A673 (cell line): ENCODE measurements at regions not wholly inside any gene's neighbourhood (a gene's known extent, or its start where the extent isn't known, plus 50 kb on each side); places are given as distances from the start of the nearest gene placed in this dataset.

ENCODE experiments used
- BruUV-seq: library from RNA; stranded (reverse); fragments of 400-500 nt; replicated peaks from 2 replicates; lab custom pipeline; 2021; lab: Mats Ljungman, UMichigan
- CTCF ChIA-PET: fragments of 300-600 bp; sonication (Branson Sonifier 250); formaldehyde crosslinking; loops from one replicate; lab custom pipeline; 2022; ENCODE audit warnings: antibody characterized with exemption; lab: Charles Lee
- POLR2A ChIA-PET: fragments of 300-600 bp; sonication (Branson Sonifier 250); formaldehyde crosslinking; loops from one replicate; lab custom pipeline; 2022; ENCODE audit warnings: antibody characterized with exemption; ENCODE audit not compliant: low non-redundant PET; lab: Charles Lee
- DNase-seq: peaks from one replicate; pipeline ENCODE4 v3.0.0-alpha.2; 2015; ENCODE audit warnings: low spot score
- H3K27ac ChIP-seq: fragments of 200-600 bp; sonication (generic); 2 replicates; pipeline ENCODE4 v1.5.1; 2016; ENCODE audit warnings: mixed run types, low read depth, mild to moderate bottlenecking, mixed read lengths, antibody characterized with exemption, low read length; ENCODE audit not compliant: poor library complexity, severe bottlenecking
- H3K27me3 ChIP-seq: fragments of 200-600 bp; sonication (generic); replicated peaks from 2 replicates; pipeline ENCODE4 v1.6.1; 2017; ENCODE audit warnings: mixed run types, low read depth, mild to moderate bottlenecking, mixed read lengths, antibody characterized with exemption, low read length; ENCODE audit not compliant: insufficient read depth, poor library complexity
- H3K36me3 ChIP-seq: fragments of 200-600 bp; sonication (generic); 2 replicates; pipeline ENCODE4 v1.6.1; 2016; ENCODE audit warnings: mixed run types, mild to moderate bottlenecking, mixed read lengths, antibody characterized with exemption, low read length; ENCODE audit not compliant: insufficient read depth, poor library complexity, severe bottlenecking
- H3K4me1 ChIP-seq: fragments of 200-600 bp; sonication (generic); 2 replicates; pipeline ENCODE4 v1.6.1; 2017; ENCODE audit warnings: mixed run types, mild to moderate bottlenecking, mixed read lengths, antibody characterized with exemption, low read length; ENCODE audit not compliant: insufficient read depth, poor library complexity, severe bottlenecking
- H3K4me3 ChIP-seq: fragments of 200-600 bp; sonication (generic); 2 replicates; pipeline ENCODE4 v1.5.1; 2016; ENCODE audit warnings: low read depth, mixed run types, mild to moderate bottlenecking, mixed read lengths, low read length; ENCODE audit not compliant: poor library complexity, severe bottlenecking
- H3K9me3 ChIP-seq: fragments of 200-600 bp; sonication (generic); 2 replicates; pipeline ENCODE4 v1.6.1; 2016; ENCODE audit warnings: mixed run types, low read depth, mild to moderate bottlenecking, mixed read lengths, antibody characterized with exemption, low read length; ENCODE audit not compliant: poor library complexity, severe bottlenecking
- CTCF ChIP-seq: fragments of 300-800, 200-600 bp; sonication (generic); conservative IDR thresholded peaks from 2 replicates; pipeline ENCODE4 v1.5.1; 2017; ENCODE audit warnings: low read depth, mild to moderate bottlenecking, antibody characterized with exemption, low read length, moderate library complexity, mixed read lengths
- EZH2 ChIP-seq: fragments of 200-600 bp; sonication (generic); IDR thresholded peaks from 2 replicates; pipeline ENCODE4 v1.6.1; 2017; ENCODE audit warnings: borderline replicate concordance, low read depth, mild to moderate bottlenecking, mixed read lengths, antibody characterized with exemption, low read length; ENCODE audit not compliant: poor library complexity, severe bottlenecking
- intact Hi-C: fragments of 100-400 bp; cut with micrococcal nuclease; formaldehyde crosslinking; loops from one replicate; pipeline ENCODE4 v1.10.0; 2022; ENCODE audit not compliant: unreplicated experiment

- H3K4me1 ChIP-seq, result peaks cover 20% of the 10 kb centered on the region
- no peaks in the 10 kb centered on the region for H3K9me3 ChIP-seq
- H3K4me3 ChIP-seq, result no peak overlapping the region
- TF ChIP-seq CTCF (no peak), EZH2 (no peak)
- DNase-seq, result no peak
- no TSS peak for BruUV-seq
- no peaks in the 10 kb centered on the region for H3K27me3 ChIP-seq
- intact Hi-C loops, result no loop called here
- no peaks in the 10 kb centered on the region for H3K36me3 ChIP-seq
- POLR2A ChIA-PET, result no interaction called here
- CTCF ChIA-PET, result interaction anchor here (0.6 to 0.8 kb wide), 2 partner anchors 13 kb away, joined by 3 to 5 read pairs; no protein-coding TSS in a partner anchor
- H3K27ac ChIP-seq, result peak overlapping the region; percentile 10
Measured at GRCh38 chr3:34248352-34248751, 449.9 kb downstream of the PDCD6IP start.

GRCh38 chr3:34254285-34254684, 455.9 kb downstream of the PDCD6IP start:
- CTCF ChIA-PET, result interaction anchor here (0.7 kb wide), 1 partner anchor 22 kb away, joined by 7 read pairs; no protein-coding TSS in a partner anchor
- H3K27ac ChIP-seq, result no peak overlapping the region
- TF ChIP-seq EZH2, result no peak
- TF ChIP-seq CTCF, result no peak

DNA sequence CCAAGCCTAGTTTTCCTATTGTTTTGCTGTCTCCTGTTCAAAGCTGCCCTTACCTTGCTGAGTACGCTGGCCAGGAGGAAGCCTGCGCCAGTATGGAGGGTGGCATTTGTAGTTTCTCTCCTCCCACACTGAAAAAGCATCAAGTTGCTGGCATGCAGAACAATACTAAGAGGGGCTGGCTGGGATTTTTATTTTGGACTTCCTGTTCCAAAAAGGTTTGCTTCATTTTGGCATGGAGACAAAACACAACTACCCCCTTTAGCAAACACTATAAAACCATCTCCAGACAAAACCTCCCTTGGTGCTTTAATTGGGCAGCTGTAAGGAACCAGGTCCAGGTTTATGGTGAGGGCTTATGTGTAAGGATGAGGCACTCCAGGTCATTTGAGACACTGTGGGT, 457.6 kb downstream of the PDCD6IP start:
- H3K4me3 ChIP-seq, result peak overlapping the region; percentile 24
- no peaks in the 10 kb centered on the region for H3K9me3 ChIP-seq
- DNase-seq, result peak; percentile 86
- intact Hi-C loops, result no loop called here
- no peaks in the 10 kb centered on the region for H3K27me3 ChIP-seq
- no peaks in the 10 kb centered on the region for H3K36me3 ChIP-seq
- POLR2A ChIA-PET, result no interaction called here
- no peak for TF ChIP-seq EZH2
- TF ChIP-seq CTCF, result no peak
- H3K27ac ChIP-seq, result peak overlapping the region; percentile 97
- CTCF ChIA-PET, result interaction anchor here (1.1 kb wide), 1 partner anchor 20 kb away, joined by 6 read pairs; no protein-coding TSS in a partner anchor
- H3K4me1 ChIP-seq, result peaks cover 70% of the 10 kb centered on the region
- BruUV-seq, result no TSS peak

More at GRCh38 chr3:34254285-34254684, 455.9 kb downstream of the PDCD6IP start:
- no peak for DNase-seq
- POLR2A ChIA-PET, result no interaction called here
- no TSS peak for BruUV-seq
- H3K36me3 ChIP-seq, result no peaks in the 10 kb centered on the region
- H3K9me3 ChIP-seq, result no peaks in the 10 kb centered on the region
- peaks cover 61% of the 10 kb centered on the region for H3K4me1 ChIP-seq
- intact Hi-C loops, result no loop called here
- no peak overlapping the region for H3K4me3 ChIP-seq
- H3K27me3 ChIP-seq, result no peaks in the 10 kb centered on the region
